ENCODE measurements at regions not wholly inside any gene's neighbourhood (a gene's known extent, or its start where the extent isn't known, plus 50 kb on each side); places are given as distances from the start of the nearest gene placed in this dataset.

- H3K27me3 Mint-ChIP-seq (ENCODE audit: insufficient read depth, unreplicated experiment) = no peaks in the 10 kb centered on the region
- H3K4me3 Mint-ChIP-seq (ENCODE audit: unreplicated experiment) = no peak overlapping the region
- Histone ChIP-seq H3K36me3 (ENCODE audit: control insufficient read depth, insufficient read depth, low read length) (no peaks in the 10 kb centered on the region), H3K9me3 (no peaks in the 10 kb centered on the region), H3K27me3 (replicated peaks; ENCODE audit: control insufficient read depth, insufficient read depth, low read length) (no peaks in the 10 kb centered on the region), H3K4me3 (ENCODE audit: low read depth, low read length) (no peak overlapping the region), H3K4me1 (no peaks in the 10 kb centered on the region)
- CTCF ChIA-PET = no interaction called here
- intact Hi-C loops (cut with micrococcal nuclease; ENCODE audit: unreplicated experiment) = no loop called here
- H3K9me3 Mint-ChIP-seq (ENCODE audit: unreplicated experiment) = no peaks in the 10 kb centered on the region
- H3K36me3 Mint-ChIP-seq (ENCODE audit: insufficient read depth, unreplicated experiment) = no peaks in the 10 kb centered on the region
- H3K27ac Mint-ChIP-seq (ENCODE audit: unreplicated experiment) = no peak overlapping the region
- H3K4me1 Mint-ChIP-seq (ENCODE audit: low read depth, unreplicated experiment) = no peaks in the 10 kb centered on the region
- POLR2A ChIA-PET = no interaction called here
- TF ChIP-seq CTCF (IDR thresholded peaks at IDR 0.05; ENCODE audit: insufficient read depth in 1 of 2, low read depth in 1 of 2, low read length in 1 of 2, severe bottlenecking in 1 of 2, unreplicated experiment in 1 of 2) = no peak
- no peak for DNase-seq
- no TSS peak for BruUV-seq (replicated peaks)
These were observed 225.4 kb downstream of the KLF12 start for GRCh38 chr13:73908809-73909208.

- intact Hi-C loops (cut with micrococcal nuclease; ENCODE audit: unreplicated experiment) = no loop called here
- no peak overlapping the region for H3K27ac Mint-ChIP-seq (ENCODE audit: unreplicated experiment)
- no peaks in the 10 kb centered on the region for H3K36me3 ChIP-seq (ENCODE audit: control insufficient read depth, insufficient read depth, low read length)
- H3K4me3 ChIP-seq (ENCODE audit: low read depth, low read length) = no peak overlapping the region
- no peaks in the 10 kb centered on the region for H3K4me1 ChIP-seq
- H3K27me3 Mint-ChIP-seq (ENCODE audit: insufficient read depth, unreplicated experiment) = no peaks in the 10 kb centered on the region
- no peak for DNase-seq
- no peaks in the 10 kb centered on the region for H3K9me3 Mint-ChIP-seq (ENCODE audit: unreplicated experiment)
- TF ChIP-seq CTCF (IDR thresholded peaks at IDR 0.05; ENCODE audit: insufficient read depth in 1 of 2, low read depth in 1 of 2, low read length in 1 of 2, severe bottlenecking in 1 of 2, unreplicated experiment in 1 of 2) = no peak
- no TSS peak for BruUV-seq (replicated peaks)
- no peak overlapping the region for H3K4me3 Mint-ChIP-seq (ENCODE audit: unreplicated experiment)
- no peaks in the 10 kb centered on the region for H3K4me1 Mint-ChIP-seq (ENCODE audit: low read depth, unreplicated experiment)
- CTCF ChIA-PET = no interaction called here
- POLR2A ChIA-PET = interaction anchor here (0.6 kb wide), 1 partner anchor 1177 kb away, joined by 3 read pairs; the partner anchor contains the start of gene BORA
- no peaks in the 10 kb centered on the region for H3K36me3 Mint-ChIP-seq (ENCODE audit: insufficient read depth, unreplicated experiment)
- H3K9me3 ChIP-seq = no peaks in the 10 kb centered on the region
- no peaks in the 10 kb centered on the region for H3K27me3 ChIP-seq (replicated peaks; ENCODE audit: control insufficient read depth, insufficient read depth, low read length)
These were observed 229.6 kb downstream of the KLF12 start for GRCh38 chr13:73904625-73905024.

GRCh38 chr13:73903561-73903960 is 230.6 kb downstream of the KLF12 start:
- Mint-ChIP-seq H3K27me3 (ENCODE audit: insufficient read depth, unreplicated experiment) (no peaks in the 10 kb centered on the region), H3K9me3 (ENCODE audit: unreplicated experiment) (no peaks in the 10 kb centered on the region), H3K4me1 (ENCODE audit: low read depth, unreplicated experiment) (no peaks in the 10 kb centered on the region), H3K36me3 (ENCODE audit: insufficient read depth, unreplicated experiment) (no peaks in the 10 kb centered on the region), H3K4me3 (ENCODE audit: unreplicated experiment) (no peak overlapping the region), H3K27ac (ENCODE audit: unreplicated experiment) (no peak overlapping the region)
- DNase-seq = no peak
- no peaks in the 10 kb centered on the region for H3K27me3 ChIP-seq (replicated peaks; ENCODE audit: control insufficient read depth, insufficient read depth, low read length)
- no peaks in the 10 kb centered on the region for H3K4me1 ChIP-seq
- intact Hi-C loops (cut with micrococcal nuclease; ENCODE audit: unreplicated experiment) = no loop called here
- H3K36me3 ChIP-seq (ENCODE audit: control insufficient read depth, insufficient read depth, low read length) = no peaks in the 10 kb centered on the region
- H3K9me3 ChIP-seq = no peaks in the 10 kb centered on the region
- ChIA-PET CTCF (no interaction called here), POLR2A (no interaction called here)
- BruUV-seq (replicated peaks) = no TSS peak
- no peak for TF ChIP-seq CTCF (IDR thresholded peaks at IDR 0.05; ENCODE audit: insufficient read depth in 1 of 2, low read depth in 1 of 2, low read length in 1 of 2, severe bottlenecking in 1 of 2, unreplicated experiment in 1 of 2)
- H3K4me3 ChIP-seq (ENCODE audit: low read depth, low read length) = no peak overlapping the region

Measured in Caco-2 (cell line).